ENCODE measurements at regions not wholly inside any gene's neighbourhood (a gene's known extent, or its start where the extent isn't known, plus 50 kb on each side); places are given as distances from the start of the nearest gene placed in this dataset.

- TF ChIP-seq BHLHE40 (IDR thresholded peaks at IDR 0.05; ENCODE audit: borderline replicate concordance) (no peak), FOXK2 (IDR thresholded peaks at IDR 0.05) (no peak), LEF1 (IDR thresholded peaks at IDR 0.05; ENCODE audit: borderline replicate concordance) (no peak), SUZ12 (IDR thresholded peaks at IDR 0.05) (no peak), FOXM1 (IDR thresholded peaks at IDR 0.05; ENCODE audit: borderline replicate concordance) (no peak), FOXA1 (IDR thresholded peaks at IDR 0.05) (no peak), PKNOX1 (IDR thresholded peaks at IDR 0.05) (no peak), HDGF (IDR thresholded peaks at IDR 0.05; ENCODE audit: borderline replicate concordance) (no peak), ELF4 (IDR thresholded peaks at IDR 0.05) (no peak), TARDBP (IDR thresholded peaks at IDR 0.05) (no peak)
Observed at GRCh38 chr9:91117474-91117891, 244.2 kb downstream of the AUH start.

All from HEK293T (cell line).